ENCODE measurements at regions not wholly inside any gene's neighbourhood (a gene's known extent, or its start where the extent isn't known, plus 50 kb on each side); places are given as distances from the start of the nearest gene placed in this dataset.

DNA sequence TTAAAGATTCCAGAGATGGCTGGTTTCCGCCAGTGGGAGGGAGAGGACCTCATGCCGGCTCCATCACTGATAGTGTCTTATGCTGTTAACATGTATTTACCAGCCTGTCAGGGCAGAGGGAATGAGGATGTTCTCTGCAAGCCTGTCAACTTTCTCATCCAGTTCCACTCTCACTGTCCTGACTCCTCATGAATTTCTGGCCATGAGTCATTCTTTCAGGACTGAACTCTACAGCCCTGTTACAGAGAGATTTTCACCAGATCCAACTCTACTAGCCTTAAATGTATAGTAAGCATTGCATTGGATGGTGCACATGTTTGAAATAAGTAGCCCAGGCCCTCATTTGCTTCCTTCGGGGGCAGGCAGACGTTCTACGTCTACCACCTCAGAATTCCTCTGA, 387.7 kb downstream of the TMEM135 start:
- TF ChIP-seq, protein P1, sequence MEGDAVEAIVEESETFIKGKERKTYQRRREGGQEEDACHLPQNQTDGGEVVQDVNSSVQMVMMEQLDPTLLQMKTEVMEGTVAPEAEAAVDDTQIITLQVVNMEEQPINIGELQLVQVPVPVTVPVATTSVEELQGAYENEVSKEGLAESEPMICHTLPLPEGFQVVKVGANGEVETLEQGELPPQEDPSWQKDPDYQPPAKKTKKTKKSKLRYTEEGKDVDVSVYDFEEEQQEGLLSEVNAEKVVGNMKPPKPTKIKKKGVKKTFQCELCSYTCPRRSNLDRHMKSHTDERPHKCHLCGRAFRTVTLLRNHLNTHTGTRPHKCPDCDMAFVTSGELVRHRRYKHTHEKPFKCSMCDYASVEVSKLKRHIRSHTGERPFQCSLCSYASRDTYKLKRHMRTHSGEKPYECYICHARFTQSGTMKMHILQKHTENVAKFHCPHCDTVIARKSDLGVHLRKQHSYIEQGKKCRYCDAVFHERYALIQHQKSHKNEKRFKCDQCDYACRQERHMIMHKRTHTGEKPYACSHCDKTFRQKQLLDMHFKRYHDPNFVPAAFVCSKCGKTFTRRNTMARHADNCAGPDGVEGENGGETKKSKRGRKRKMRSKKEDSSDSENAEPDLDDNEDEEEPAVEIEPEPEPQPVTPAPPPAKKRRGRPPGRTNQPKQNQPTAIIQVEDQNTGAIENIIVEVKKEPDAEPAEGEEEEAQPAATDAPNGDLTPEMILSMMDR (IDR thresholded peaks at IDR 0.05; ENCODE audit: low read depth, low read length), result no peak
- H3K4me3 ChIP-seq (ENCODE audit: low read depth, low read length), result no peak overlapping the region

DNA sequence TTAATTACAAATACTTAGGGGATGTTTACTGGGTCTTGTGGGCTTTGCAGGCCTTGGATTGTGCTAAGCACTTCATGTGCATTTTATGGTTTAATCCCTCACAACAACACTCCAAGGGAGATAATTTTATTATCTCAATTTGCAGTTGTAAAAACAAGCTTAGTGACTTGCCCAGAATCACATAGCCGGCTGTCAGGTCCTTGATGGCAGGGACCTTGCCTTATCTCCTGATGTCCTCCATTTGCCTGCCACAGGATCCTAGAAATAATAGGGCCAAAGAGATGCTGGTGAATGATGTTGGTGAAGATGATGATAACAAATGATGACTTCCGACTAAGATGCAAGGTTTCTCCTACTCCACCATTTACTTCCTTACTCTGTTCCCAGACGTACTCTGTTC, 385.4 kb downstream of the TMEM135 start:
- no peak overlapping the region for H3K4me3 ChIP-seq (ENCODE audit: low read depth, low read length)
- TF ChIP-seq, protein P1 (IDR thresholded peaks at IDR 0.05; ENCODE audit: low read depth, low read length), result no peak

DNA sequence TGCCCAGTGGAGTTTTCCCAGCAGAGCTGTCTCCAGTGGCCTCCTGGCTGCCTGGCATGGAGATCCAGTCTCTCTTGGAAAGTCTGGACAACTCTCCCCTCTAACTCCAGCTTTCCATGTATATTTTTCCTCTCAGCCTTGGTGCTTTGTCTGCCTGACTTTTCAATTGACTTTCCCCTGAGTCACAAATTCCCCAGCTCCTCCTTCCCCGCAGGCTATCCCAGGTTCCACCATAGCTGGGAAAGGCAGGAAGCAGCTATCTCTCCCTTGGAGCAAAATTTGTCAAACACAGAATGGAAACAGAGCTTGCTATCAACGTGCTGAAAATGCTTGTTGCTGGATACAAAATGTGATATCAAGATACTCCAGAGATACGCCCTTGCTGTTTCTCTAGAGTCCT, 384.8 kb downstream of the TMEM135 start:
- H3K4me3 ChIP-seq (ENCODE audit: low read depth, low read length), result no peak overlapping the region
- TF ChIP-seq, protein P1 (IDR thresholded peaks at IDR 0.05; ENCODE audit: low read depth, low read length), result no peak

DNA sequence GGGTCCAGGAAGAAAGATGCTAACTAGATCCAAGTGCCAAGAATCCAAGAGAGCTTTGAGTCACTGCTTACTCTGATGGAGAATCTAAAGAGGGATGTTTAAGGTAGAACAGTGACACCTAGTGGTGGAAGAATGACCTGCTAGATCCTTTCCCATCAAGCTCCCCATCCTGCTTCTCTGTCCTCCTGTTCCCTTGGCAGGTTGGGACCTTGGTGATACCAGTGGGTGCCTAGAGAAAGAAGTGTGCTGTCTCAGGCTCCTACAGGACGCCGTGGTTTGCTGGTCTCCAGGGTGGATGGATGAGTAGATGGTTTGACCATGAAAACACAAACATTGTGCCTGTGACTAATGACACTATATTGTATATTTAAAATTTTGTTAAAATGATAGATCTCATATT, 383.7 kb downstream of the TMEM135 start:
- TF ChIP-seq, protein P1 (IDR thresholded peaks at IDR 0.05; ENCODE audit: low read depth, low read length), result peak; percentile 61
- no peak overlapping the region for H3K4me3 ChIP-seq (ENCODE audit: low read depth, low read length)

DNA sequence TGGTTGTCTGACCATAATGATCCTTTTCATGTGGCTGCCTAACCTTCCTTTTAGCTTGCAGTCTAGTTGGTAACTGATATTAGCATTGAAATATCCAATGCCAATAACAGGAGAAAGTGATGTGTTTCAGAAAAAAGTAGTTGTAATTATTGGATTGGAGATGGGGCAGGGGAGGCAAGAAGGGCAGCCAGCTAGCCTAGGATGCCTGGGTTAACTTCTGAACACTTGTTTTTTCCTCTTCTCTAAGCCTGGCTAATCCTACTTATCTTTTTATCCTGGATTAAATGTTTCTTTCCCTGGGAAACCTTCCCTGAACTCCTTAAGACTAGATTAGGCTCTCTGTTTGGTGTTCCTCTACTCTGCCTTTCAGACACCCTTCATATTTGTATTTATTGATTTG, 380.2 kb downstream of the TMEM135 start:
- no peak overlapping the region for H3K4me3 ChIP-seq (ENCODE audit: low read depth, low read length)
- TF ChIP-seq, protein P1 (IDR thresholded peaks at IDR 0.05; ENCODE audit: low read depth, low read length), result no peak

DNA sequence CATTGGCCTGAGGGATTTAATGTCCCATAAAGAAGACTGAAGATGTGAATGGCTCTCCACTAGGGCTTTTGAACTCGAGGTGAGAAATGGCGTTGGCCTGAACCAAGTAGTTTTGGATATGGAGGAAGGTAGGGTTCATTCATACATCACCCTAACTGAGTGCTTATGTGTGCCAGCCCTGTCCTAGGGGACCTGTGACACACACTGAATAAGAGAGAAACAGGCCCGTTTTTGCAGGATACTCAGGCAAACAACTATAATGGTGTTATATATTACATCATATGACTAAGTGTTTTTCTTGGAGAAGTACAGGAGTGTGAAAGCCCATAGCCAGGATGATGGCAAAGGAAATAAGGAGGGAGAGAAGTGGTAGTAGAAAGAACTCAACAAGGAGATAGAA, 368.1 kb downstream of the TMEM135 start:
- TF ChIP-seq, protein P1 (IDR thresholded peaks at IDR 0.05; ENCODE audit: low read depth, low read length), result no peak
- H3K4me3 ChIP-seq (ENCODE audit: low read depth, low read length), result no peak overlapping the region

DNA sequence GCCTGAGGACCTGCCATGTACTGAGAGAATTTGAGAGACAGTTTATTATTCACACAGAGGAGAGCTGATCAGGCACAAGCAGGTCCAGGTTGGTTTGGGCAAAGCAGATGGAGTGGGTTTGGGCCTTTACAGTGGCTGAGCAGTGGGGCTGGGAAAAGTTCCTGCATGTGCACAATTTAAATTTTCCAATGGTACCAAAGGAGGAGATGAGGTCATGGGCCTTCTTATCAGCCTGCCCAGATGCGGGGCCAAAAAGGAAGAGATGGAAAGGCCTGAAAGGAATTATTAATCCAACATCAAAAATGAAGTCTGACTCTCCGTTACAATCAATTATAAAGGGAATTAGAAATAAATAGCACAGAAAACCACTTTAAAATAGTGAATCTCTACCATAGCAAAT, 367.6 kb downstream of the TMEM135 start:
- no peak overlapping the region for H3K4me3 ChIP-seq (ENCODE audit: low read depth, low read length)
- TF ChIP-seq, protein P1 (IDR thresholded peaks at IDR 0.05; ENCODE audit: low read depth, low read length), result no peak
